A172 (cell line): ENCODE measurements at regions not wholly inside any gene's neighbourhood (a gene's known extent, or its start where the extent isn't known, plus 50 kb on each side); places are given as distances from the start of the nearest gene placed in this dataset.

Experiments
- DNase-seq: peaks from one replicate; pipeline ENCODE4 v3.0.0-alpha.2; 2015; ENCODE audit warnings: low spot score

GRCh38 chr18:61756244-61756643 is 136.6 kb downstream of the RNF152 start:
- no peak for DNase-seq

- DNase-seq = no peak
Measured at GRCh38 chr18:61755555-61755954, 137.3 kb downstream of the RNF152 start.

- DNase-seq = no peak
Measured at GRCh38 chr18:61754039-61754583, 138.7 kb downstream of the RNF152 start.

GRCh38 chr18:61753373-61753772 is 139.4 kb downstream of the RNF152 start:
- DNase-seq = no peak

GRCh38 chr18:61752973-61753372 is 139.8 kb downstream of the RNF152 start:
- no peak for DNase-seq

- no peak for DNase-seq
Measured at GRCh38 chr18:61750840-61751668, 141.8 kb downstream of the RNF152 start.

- no peak for DNase-seq
Measured at GRCh38 chr18:61749546-61749945, 143.3 kb downstream of the RNF152 start.

- DNase-seq = no peak
Measured at GRCh38 chr18:61749031-61749430, 143.8 kb downstream of the RNF152 start.

- DNase-seq = no peak
Measured at GRCh38 chr18:61748004-61748403, 144.8 kb downstream of the RNF152 start.

GRCh38 chr18:61743775-61744531 is 148.9 kb downstream of the RNF152 start:
- DNase-seq = no peak

GRCh38 chr18:61742565-61743429 is 150.0 kb downstream of the RNF152 start:
- no peak for DNase-seq

GRCh38 chr18:61741881-61742454 is 150.8 kb downstream of the RNF152 start:
- no peak for DNase-seq

GRCh38 chr18:61738488-61738887 is 154.3 kb downstream of the RNF152 start:
- DNase-seq = no peak

GRCh38 chr18:61738042-61738441 is 154.8 kb downstream of the RNF152 start:
- no peak for DNase-seq

- DNase-seq = no peak
Measured at GRCh38 chr18:61736133-61736532, 156.7 kb downstream of the RNF152 start.

- DNase-seq = no peak
Measured at GRCh38 chr18:61735564-61736102, 157.2 kb downstream of the RNF152 start.

- DNase-seq = no peak
Measured at GRCh38 chr18:61734396-61734795, 158.4 kb downstream of the RNF152 start.

- no peak for DNase-seq
Measured at GRCh38 chr18:61732854-61733253, 160.0 kb downstream of the RNF152 start.

GRCh38 chr18:61731693-61732376 is 161.0 kb downstream of the RNF152 start:
- no peak for DNase-seq

- no peak for DNase-seq
Measured at GRCh38 chr18:61731178-61731577, 161.6 kb downstream of the RNF152 start.

GRCh38 chr18:61729322-61729721 is 163.5 kb downstream of the RNF152 start:
- no peak for DNase-seq
